Trophoblast cell (in vitro differentiated cells and primary cell): ENCODE measurements at regions not wholly inside any gene's neighbourhood (a gene's known extent, or its start where the extent isn't known, plus 50 kb on each side); places are given as distances from the start of the nearest gene placed in this dataset.

Experiments used
- DNase-seq, 2 donors: peaks; one replicate each; pipeline ENCODE4 v3.0.0-alpha.2; 2016
- H2AFZ ChIP-seq: 2 replicates; pipeline ENCODE4 v1.6.1; 2013; ENCODE audit warnings: low read length, moderate library complexity, mild to moderate bottlenecking; ENCODE audit not compliant: insufficient read depth, poor library complexity
- H2AK5ac ChIP-seq: 2 replicates; pipeline ENCODE4 v1.6.1; 2013; ENCODE audit warnings: mild to moderate bottlenecking, low read length
- H2BK120ac ChIP-seq: 2 replicates; pipeline ENCODE4 v1.6.1; 2013; ENCODE audit warnings: low read length, mild to moderate bottlenecking, moderate library complexity; ENCODE audit not compliant: insufficient read depth, poor library complexity
- H2BK12ac ChIP-seq: 2 replicates; pipeline ENCODE4 v1.6.1; 2013; ENCODE audit warnings: mild to moderate bottlenecking, low read length, moderate library complexity
- H2BK5ac ChIP-seq: 2 replicates; pipeline ENCODE4 v1.6.1; 2013; ENCODE audit warnings: low read length, low read depth, moderate library complexity, mild to moderate bottlenecking; ENCODE audit not compliant: poor library complexity
- H3K14ac ChIP-seq: 2 replicates; pipeline ENCODE4 v1.6.1; 2013; ENCODE audit warnings: mild to moderate bottlenecking, low read length
- H3K18ac ChIP-seq: 2 replicates; pipeline ENCODE4 v1.6.1; 2013; ENCODE audit warnings: mild to moderate bottlenecking, low read length
- H3K23ac ChIP-seq: 2 replicates; pipeline ENCODE4 v1.6.1; 2013; ENCODE audit warnings: low read length
- H3K27ac ChIP-seq: 2 replicates; pipeline ENCODE4 v1.5.1; 2013; ENCODE audit warnings: low read depth, mild to moderate bottlenecking, inconsistent platforms, low read length, moderate library complexity
- H3K27me3 ChIP-seq: 2 replicates; pipeline ENCODE4 v1.6.1; 2013; ENCODE audit warnings: inconsistent platforms, mild to moderate bottlenecking, low read length, moderate library complexity; ENCODE audit not compliant: insufficient read depth
- H3K36me3 ChIP-seq, 2 experiments: 1 replicate in 1 of 2; 2 replicates in 1 of 2; pipeline ENCODE4 v1.6.1; 2013; ENCODE audit warnings: low read length in 2 of 2, mild to moderate bottlenecking in 2 of 2, moderate library complexity in 1 of 2; ENCODE audit not compliant: insufficient read depth in 2 of 2, control insufficient read depth in 1 of 2
- H3K4ac ChIP-seq: 2 replicates; pipeline ENCODE4 v1.6.1; 2013; ENCODE audit warnings: low read depth, mild to moderate bottlenecking, low read length, moderate library complexity
- H3K4me1 ChIP-seq, 2 experiments: 1 replicate in 1 of 2; 2 replicates in 1 of 2; pipeline ENCODE4 v1.6.1; 2013; ENCODE audit warnings: low read length in 2 of 2, mild to moderate bottlenecking in 2 of 2, moderate library complexity in 1 of 2; ENCODE audit not compliant: insufficient read depth in 2 of 2, control insufficient read depth in 1 of 2
- H3K4me2 ChIP-seq: 2 replicates; pipeline ENCODE4 v1.6.1; 2013; ENCODE audit warnings: inconsistent platforms, mild to moderate bottlenecking, low read length, moderate library complexity
- H3K4me3 ChIP-seq: 2 replicates; pipeline ENCODE4 v1.5.1; 2013; ENCODE audit warnings: mild to moderate bottlenecking, low read depth, low read length, inconsistent platforms
- H3K79me1 ChIP-seq: one replicate; pipeline ENCODE4 v1.6.1; 2013; ENCODE audit warnings: low read length
- H3K79me2 ChIP-seq: 2 replicates; pipeline ENCODE4 v1.6.1; 2013; ENCODE audit warnings: low read length, mild to moderate bottlenecking; ENCODE audit not compliant: control insufficient read depth, insufficient read depth, poor library complexity
- H3K9ac ChIP-seq: 2 replicates; pipeline ENCODE4 v1.6.1; 2013; ENCODE audit warnings: mild to moderate bottlenecking, low read length
- H3K9me3 ChIP-seq: 2 replicates; pipeline ENCODE4 v1.6.1; 2013; ENCODE audit warnings: low read depth, mild to moderate bottlenecking, control low read depth, inconsistent platforms, low read length; ENCODE audit not compliant: insufficient read depth
- H4K12ac ChIP-seq: 2 replicates; pipeline ENCODE4 v1.6.1; 2013; ENCODE audit warnings: low read depth, mild to moderate bottlenecking, low read length, moderate library complexity
- H4K8ac ChIP-seq: 2 replicates; pipeline ENCODE4 v1.6.1; 2013; ENCODE audit warnings: low read depth, mild to moderate bottlenecking, low read length, moderate library complexity
- H4K91ac ChIP-seq: one replicate; pipeline ENCODE4 v1.6.1; 2013; ENCODE audit warnings: low read depth, mild to moderate bottlenecking, low read length, moderate library complexity
- WGBS: extraction: QIAGEN DNeasy Blood & Tissue Kit; methylation state at CpG from one replicate; pipeline ENCODE4 v1.1.7; 2013; ENCODE audit warnings: missing lambda C conversion rate; ENCODE audit not compliant: insufficient read length, insufficient coverage; ENCODE audit errors: extremely low coverage; 5-methylcytosine and 5-hydroxymethylcytosine counted together

- no peak for DNase-seq
- Histone ChIP-seq H2AK5ac (no peak overlapping the region), H3K79me2 (no peaks in the 10 kb centered on the region), H2BK12ac (no peak overlapping the region), H3K4me1 (no peaks in the 10 kb centered on the region), H3K9ac (no peak overlapping the region), H4K12ac (no peak overlapping the region), H4K91ac (no peak overlapping the region), H3K23ac (no peak overlapping the region), H3K9me3 (no peaks in the 10 kb centered on the region), H3K27ac (no peak overlapping the region), H3K18ac (no peak overlapping the region), H3K14ac (no peak overlapping the region), H3K27me3 (no peaks in the 10 kb centered on the region), H4K8ac (no peak overlapping the region), H2BK5ac (no peak overlapping the region), H3K4me2 (no peak overlapping the region), H3K4ac (no peak overlapping the region), H2BK120ac (no peak overlapping the region), H2AFZ (no peak overlapping the region), H3K36me3 (no peaks in the 10 kb centered on the region), H3K79me1 (no peaks in the 10 kb centered on the region), H3K4me3 (no peak overlapping the region)
- no CpG with 5 or more reads among the region's 6 CpGs for WGBS
Observed at GRCh38 chr2:16738361-16739225, 73.0 kb upstream of the CYRIA start.

GRCh38 chr2:16737812-16738211 lies 72.2 kb upstream of the CYRIA start:
- Histone ChIP-seq H2BK120ac (no peak overlapping the region), H3K23ac (no peak overlapping the region), H3K14ac (no peak overlapping the region), H3K18ac (no peak overlapping the region), H3K9ac (no peak overlapping the region), H3K4me2 (no peak overlapping the region), H4K91ac (no peak overlapping the region), H2BK5ac (no peak overlapping the region), H3K27ac (no peak overlapping the region), H3K79me2 (no peaks in the 10 kb centered on the region), H4K12ac (no peak overlapping the region), H2AFZ (no peak overlapping the region), H4K8ac (no peak overlapping the region), H3K27me3 (no peaks in the 10 kb centered on the region), H3K9me3 (no peaks in the 10 kb centered on the region), H3K4me1 (no peaks in the 10 kb centered on the region), H3K4me3 (no peak overlapping the region), H3K79me1 (no peaks in the 10 kb centered on the region), H2BK12ac (no peak overlapping the region), H3K4ac (no peak overlapping the region), H2AK5ac (no peak overlapping the region), H3K36me3 (no peaks in the 10 kb centered on the region)
- no peak for DNase-seq
- no CpG with 5 or more reads among the region's 1 CpG for WGBS

- no peak for DNase-seq
Observed at GRCh38 chr2:16736633-16737032, 71.0 kb upstream of the CYRIA start.

GRCh38 chr2:16729335-16729734 lies 63.7 kb upstream of the CYRIA start:
- Histone ChIP-seq H2AFZ (no peak overlapping the region), H2AK5ac (no peak overlapping the region), H3K18ac (no peak overlapping the region), H2BK12ac (no peak overlapping the region), H3K14ac (no peak overlapping the region), H3K79me2 (no peaks in the 10 kb centered on the region), H3K9ac (no peak overlapping the region), H2BK120ac (no peak overlapping the region), H4K91ac (no peak overlapping the region), H3K4me1 (no peaks in the 10 kb centered on the region), H3K36me3 (no peaks in the 10 kb centered on the region), H3K9me3 (no peaks in the 10 kb centered on the region), H3K23ac (no peak overlapping the region), H3K27ac (no peak overlapping the region), H3K4me3 (no peak overlapping the region), H3K27me3 (no peaks in the 10 kb centered on the region), H3K79me1 (no peaks in the 10 kb centered on the region), H3K4ac (no peak overlapping the region), H3K4me2 (no peak overlapping the region), H4K8ac (no peak overlapping the region), H4K12ac (no peak overlapping the region), H2BK5ac (no peak overlapping the region)
- no peak for DNase-seq
- no CpG with 5 or more reads among the region's 5 CpGs for WGBS

More at GRCh38 chr2:16736633-16737032, 71.0 kb upstream of the CYRIA start:
- no peak overlapping the region for H3K14ac ChIP-seq
- no peak overlapping the region for H3K18ac ChIP-seq
- H3K27me3 ChIP-seq, result no peaks in the 10 kb centered on the region
- no peaks in the 10 kb centered on the region for H3K4me1 ChIP-seq
- no peak overlapping the region for H3K23ac ChIP-seq
- no peak overlapping the region for H3K27ac ChIP-seq
- H2BK5ac ChIP-seq, result no peak overlapping the region
- H3K4me3 ChIP-seq, result no peak overlapping the region
- H4K91ac ChIP-seq, result no peak overlapping the region
- no peak overlapping the region for H4K8ac ChIP-seq
- no peaks in the 10 kb centered on the region for H3K9me3 ChIP-seq
- no peak overlapping the region for H2BK12ac ChIP-seq
- H3K79me1 ChIP-seq, result no peaks in the 10 kb centered on the region
- no peak overlapping the region for H3K4me2 ChIP-seq
- no peak overlapping the region for H3K9ac ChIP-seq
- H2AFZ ChIP-seq, result no peak overlapping the region
- H4K12ac ChIP-seq, result no peak overlapping the region
- H3K4ac ChIP-seq, result no peak overlapping the region
- H2AK5ac ChIP-seq, result no peak overlapping the region
- H3K36me3 ChIP-seq, result no peaks in the 10 kb centered on the region
- WGBS, result no CpG with 5 or more reads among the region's 2 CpGs
- H2BK120ac ChIP-seq, result no peak overlapping the region
- no peaks in the 10 kb centered on the region for H3K79me2 ChIP-seq
